Stomach (tissue), 8 donors: ENCODE measurements at regions not wholly inside any gene's neighbourhood (a gene's known extent, or its start where the extent isn't known, plus 50 kb on each side); places are given as distances from the start of the nearest gene placed in this dataset.

Experiments
- DNase-seq, 2 donors: peaks; one replicate each; pipeline versions ENCODE4 v3.0.0 to v3.0.0-alpha.2; 2013 to 2019
- H3K27ac ChIP-seq, 5 donors: fragments of 200-600 bp in 4 of 5; sonication (generic) in 4 of 5; one replicate each; pipeline ENCODE4 v1.5.1; 2013 to 2019; ENCODE audit warnings: mild to moderate bottlenecking in 1 of 5, moderate library complexity in 1 of 5
- H3K27me3 ChIP-seq, 3 donors: fragments of 200-600 bp; sonication (generic); one replicate each; pipeline ENCODE4 v1.5.1; 2017 to 2019; ENCODE audit warnings: mixed run types in 1 of 3
- H3K36me3 ChIP-seq, 4 donors: fragments of 200-600 bp; sonication (generic); 1 replicate in 3 of 4; 2 replicates in 1 of 4; pipeline ENCODE4 v1.5.1; 2016 to 2019
- H3K4me1 ChIP-seq, 4 donors: fragments of 200-600 bp; sonication (generic); one replicate each; pipeline ENCODE4 v1.5.1; 2016 to 2019
- H3K4me3 ChIP-seq, 4 donors: fragments of 200-600 bp; sonication (generic) in 3 of 4; one replicate each; pipeline ENCODE4 v1.5.1; 2016 to 2019; ENCODE audit warnings: mild to moderate bottlenecking in 1 of 4
- H3K9me3 ChIP-seq, 4 donors: fragments of 200-600 bp; sonication (generic); one replicate each; pipeline ENCODE4 v1.5.1; 2016 to 2019
- EP300 ChIP-seq: sonication (generic); formaldehyde crosslinking; IDR thresholded peaks from one replicate; pipeline ENCODE4 v1.6.1; 2017; ENCODE audit warnings: antibody characterized with exemption
- POLR2A ChIP-seq, 4 donors: fragments of 450-650 bp; IDR thresholded peaks; one replicate each; pipeline ENCODE4 v1.6.1; 2016; ENCODE audit warnings: antibody characterized with exemption in 4 of 4, control low read depth in 2 of 4, mild to moderate bottlenecking in 1 of 4, moderate library complexity in 1 of 4
- POLR2AphosphoS5 ChIP-seq, 3 donors: sonication (generic); formaldehyde crosslinking; IDR thresholded peaks; one replicate each; pipeline ENCODE4 v1.6.1; 2016; ENCODE audit warnings: antibody characterized with exemption in 3 of 3
- WGBS, 5 donors: extraction: QIAGEN DNeasy Blood & Tissue Kit in 3 of 5; methylation state at CpG; one replicate each; pipeline versions ENCODE4 v1.1.5 to v1.1.7; 2013 to 2018; 5-methylcytosine and 5-hydroxymethylcytosine counted together
- intact Hi-C: fragments of 100-400 bp; cut with DNase I; formaldehyde crosslinking; loops from one replicate; pipeline ENCODE4 v1.15.1; 2023; ENCODE audit warnings: low total_unique reads
- TF ChIP-seq, protein P1 (sequence below), 7 experiments: fragments of 450-650 bp in 4 of 7; fragments of 200-600 bp in 3 of 7; sonication (generic) in 3 of 7; IDR thresholded peaks; one replicate each; pipeline ENCODE4 v1.5.1; 2016 to 2019; ENCODE audit warnings: antibody characterized with exemption in 7 of 7, control low read depth in 2 of 7, mild to moderate bottlenecking in 1 of 7
- donor health status: healthy with polysubstance abuse.
- donor health status: Bipolar disorder and iron deficiency.
- donor health status: healthy.

DNA sequence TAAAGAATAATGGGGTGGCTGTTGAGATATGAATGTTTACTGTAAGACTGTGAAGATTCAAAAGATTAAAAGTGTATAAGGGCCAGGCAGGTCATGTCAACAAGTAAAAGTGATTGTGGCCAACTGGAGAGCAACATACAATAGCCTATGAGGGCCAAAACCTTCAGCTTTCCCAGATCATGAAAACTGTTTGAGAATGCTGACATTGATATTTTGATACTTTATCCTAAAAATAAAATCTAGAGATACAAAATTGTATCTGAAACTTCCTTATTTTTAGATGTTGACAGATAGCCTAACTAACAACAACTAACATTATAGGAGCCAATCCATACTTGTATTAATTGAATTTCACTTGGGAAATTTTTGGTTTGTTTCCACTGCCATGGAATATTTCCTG, 70.3 kb upstream of the PAK5 start:
- DNase-seq, result no peak
- Histone ChIP-seq H3K4me1 (no peaks in the 10 kb centered on the region), H3K27ac (no peak overlapping the region), H3K9me3 (no peaks in the 10 kb centered on the region), H3K36me3 (no peaks in the 10 kb centered on the region), H3K27me3 (no peaks in the 10 kb centered on the region), H3K4me3 (no peak overlapping the region)
- TF ChIP-seq POLR2A (IDR thresholded peaks at IDR 0.05), result no peak
- no peak for TF ChIP-seq EP300
- TF ChIP-seq, protein P1, sequence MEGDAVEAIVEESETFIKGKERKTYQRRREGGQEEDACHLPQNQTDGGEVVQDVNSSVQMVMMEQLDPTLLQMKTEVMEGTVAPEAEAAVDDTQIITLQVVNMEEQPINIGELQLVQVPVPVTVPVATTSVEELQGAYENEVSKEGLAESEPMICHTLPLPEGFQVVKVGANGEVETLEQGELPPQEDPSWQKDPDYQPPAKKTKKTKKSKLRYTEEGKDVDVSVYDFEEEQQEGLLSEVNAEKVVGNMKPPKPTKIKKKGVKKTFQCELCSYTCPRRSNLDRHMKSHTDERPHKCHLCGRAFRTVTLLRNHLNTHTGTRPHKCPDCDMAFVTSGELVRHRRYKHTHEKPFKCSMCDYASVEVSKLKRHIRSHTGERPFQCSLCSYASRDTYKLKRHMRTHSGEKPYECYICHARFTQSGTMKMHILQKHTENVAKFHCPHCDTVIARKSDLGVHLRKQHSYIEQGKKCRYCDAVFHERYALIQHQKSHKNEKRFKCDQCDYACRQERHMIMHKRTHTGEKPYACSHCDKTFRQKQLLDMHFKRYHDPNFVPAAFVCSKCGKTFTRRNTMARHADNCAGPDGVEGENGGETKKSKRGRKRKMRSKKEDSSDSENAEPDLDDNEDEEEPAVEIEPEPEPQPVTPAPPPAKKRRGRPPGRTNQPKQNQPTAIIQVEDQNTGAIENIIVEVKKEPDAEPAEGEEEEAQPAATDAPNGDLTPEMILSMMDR (IDR thresholded peaks at IDR 0.05), result no peak
- TF ChIP-seq POLR2AphosphoS5 (IDR thresholded peaks at IDR 0.05), result no peak
- intact Hi-C loops, result loop anchor here (10.0 kb wide), 1 partner anchor 284 kb away; no protein-coding TSS in a partner anchor

DNA sequence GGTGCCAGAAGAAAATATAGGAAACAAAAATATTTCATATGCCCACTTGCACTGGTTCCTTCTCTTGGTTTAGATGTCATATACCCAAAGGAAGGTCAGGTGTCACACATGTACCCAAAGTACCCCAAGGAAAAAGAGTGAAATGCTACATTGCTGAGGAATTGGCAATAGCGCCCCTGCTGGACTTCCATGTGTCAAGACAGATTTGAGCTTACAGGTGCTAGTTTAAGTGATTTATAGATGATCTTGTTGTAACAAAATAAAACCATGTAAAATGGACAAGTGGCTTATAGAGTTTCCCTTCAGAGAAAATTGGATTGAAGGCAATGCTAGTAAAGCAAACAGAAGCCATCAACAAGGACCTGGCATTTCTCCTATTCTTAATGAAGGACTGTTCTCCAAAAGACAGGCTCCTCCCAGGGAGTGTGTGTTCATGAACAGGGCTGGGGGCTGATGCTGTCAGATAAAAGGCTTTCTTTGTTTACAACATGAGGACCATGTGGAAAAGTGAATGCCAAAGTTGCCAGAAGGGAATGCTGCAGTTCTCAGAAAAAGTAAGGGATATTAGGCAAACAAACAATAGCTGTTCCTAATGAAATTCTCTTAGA, 64.3 kb upstream of the PAK5 start:
- H3K4me1 ChIP-seq, result no peaks in the 10 kb centered on the region
- H3K36me3 ChIP-seq, result no peaks in the 10 kb centered on the region
- DNase-seq, result peak in 1 of 2 donors; percentile 41
- no peak overlapping the region for H3K27ac ChIP-seq
- H3K9me3 ChIP-seq, result no peaks in the 10 kb centered on the region
- no peaks in the 10 kb centered on the region for H3K27me3 ChIP-seq
- intact Hi-C loops, result loop anchor here (10.0 kb wide), 1 partner anchor 278 kb away; no protein-coding TSS in a partner anchor
- no peak overlapping the region for H3K4me3 ChIP-seq
- no peak for TF ChIP-seq POLR2A (IDR thresholded peaks at IDR 0.05)
- TF ChIP-seq EP300, result no peak
- no peak for TF ChIP-seq POLR2AphosphoS5 (IDR thresholded peaks at IDR 0.05)
- TF ChIP-seq, protein P1 (IDR thresholded peaks at IDR 0.05), result no peak
- WGBS, 5 donors, result 14 to 32% (median 23%) methylated on average over 1 of the region's 1 CpG

DNA sequence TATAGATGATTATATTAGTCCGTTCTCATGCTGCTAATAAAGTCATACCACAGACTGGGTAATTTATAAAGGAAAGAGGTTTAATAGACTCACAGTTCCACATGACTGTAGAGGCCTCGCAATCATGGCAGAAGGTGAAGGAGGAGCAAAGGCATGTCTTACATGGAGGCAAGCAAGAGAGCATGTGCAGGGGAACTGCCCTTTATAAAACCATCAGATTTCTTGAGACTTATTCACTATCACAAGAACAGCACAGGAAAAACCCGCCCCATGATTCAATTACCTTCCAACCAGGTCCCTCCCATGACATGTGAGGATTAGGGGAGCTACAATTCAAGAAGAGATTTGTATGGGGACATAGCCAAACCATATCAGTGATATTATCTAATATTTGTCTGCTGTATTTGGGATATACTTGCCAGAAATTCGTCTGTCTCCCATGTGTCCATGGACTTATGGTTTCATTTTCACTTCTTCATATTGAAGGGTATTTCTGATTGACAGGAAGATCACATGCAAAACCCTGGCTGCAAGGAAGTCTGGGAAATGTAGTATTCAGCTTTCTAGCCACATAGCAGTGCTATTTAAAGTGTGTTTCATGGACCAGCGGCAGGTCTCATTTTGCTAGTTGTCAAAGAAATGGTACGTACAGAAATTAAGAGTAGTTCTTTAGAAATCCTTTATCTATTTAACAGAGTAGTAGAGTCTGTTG, 50.5 kb upstream of the PAK5 start:
- no peak overlapping the region for H3K27ac ChIP-seq
- H3K27me3 ChIP-seq, result no peaks in the 10 kb centered on the region
- 80 to 85% (median 83%) methylated on average over 6 of the region's 6 CpGs for WGBS, 5 donors
- DNase-seq, result no peak
- no peaks in the 10 kb centered on the region for H3K4me1 ChIP-seq
- H3K4me3 ChIP-seq, result no peak overlapping the region
- TF ChIP-seq, protein P1 (IDR thresholded peaks at IDR 0.05), result no peak
- TF ChIP-seq POLR2AphosphoS5 (IDR thresholded peaks at IDR 0.05) (no peak), EP300 (no peak), POLR2A (IDR thresholded peaks at IDR 0.05) (no peak)
- H3K36me3 ChIP-seq, result no peaks in the 10 kb centered on the region
- intact Hi-C loops, result no loop called here
- H3K9me3 ChIP-seq, result no peaks in the 10 kb centered on the region
